Breast epithelium (tissue), 4 donors: ENCODE measurements at regions not wholly inside any gene's neighbourhood (a gene's known extent, or its start where the extent isn't known, plus 50 kb on each side); places are given as distances from the start of the nearest gene placed in this dataset.

Source experiments
- DNase-seq, 2 donors: peaks; one replicate each; pipeline ENCODE4 v3.0.0-alpha.2; 2019; ENCODE audit warnings: low spot score in 2 of 2
- H3K27ac ChIP-seq, 2 donors: fragments of 200-600 bp; sonication (generic) in 1 of 2; one replicate each; pipeline ENCODE4 v1.5.1; 2016 to 2019; ENCODE audit warnings: mild to moderate bottlenecking in 1 of 2
- H3K27me3 ChIP-seq, 2 donors: fragments of 200-600 bp; sonication (generic) in 1 of 2; one replicate each; pipeline versions ENCODE4 v1.5.1 to v1.6.0; 2017 to 2019; ENCODE audit warnings: control low read depth in 1 of 2, mild to moderate bottlenecking in 1 of 2
- H3K36me3 ChIP-seq: fragments of 200-600 bp; one replicate; pipeline ENCODE4 v1.5.1; 2019
- H3K4me1 ChIP-seq, 2 donors: fragments of 200-600 bp; sonication (generic); one replicate each; pipeline ENCODE4 v1.5.1; 2016 to 2019; ENCODE audit warnings: control low read depth in 1 of 2
- H3K4me3 ChIP-seq, 3 donors: fragments of 200-600 bp; sonication (generic); 1 replicate in 2 of 3; 2 replicates in 1 of 3; pipeline ENCODE4 v1.5.1; 2016 to 2019; ENCODE audit warnings: mild to moderate bottlenecking in 3 of 3, moderate library complexity in 2 of 3
- H3K9me3 ChIP-seq, 2 donors: fragments of 200-600 bp; sonication (generic) in 1 of 2; one replicate each; pipeline ENCODE4 v1.5.1; 2016 to 2019; ENCODE audit warnings: control low read depth in 1 of 2
- POLR2A ChIP-seq: fragments of 450-650 bp; IDR thresholded peaks from one replicate; pipeline ENCODE4 v1.6.1; 2016; ENCODE audit warnings: antibody characterized with exemption, mild to moderate bottlenecking, moderate library complexity
- POLR2AphosphoS5 ChIP-seq, 3 donors: sonication (generic); formaldehyde crosslinking; IDR thresholded peaks; one replicate each; pipeline ENCODE4 v1.6.1; 2017; ENCODE audit warnings: antibody characterized with exemption in 3 of 3
- intact Hi-C: fragments of 100-400 bp; cut with DNase I; formaldehyde crosslinking; loops from one replicate; pipeline ENCODE4 v1.15.1; 2023; ENCODE audit warnings: low total_unique reads
- TF ChIP-seq, protein P1 (sequence below), 3 donors: fragments of 450-650 bp; IDR thresholded peaks; one replicate each; pipeline ENCODE4 v1.5.1; 2016 to 2017; ENCODE audit warnings: antibody characterized with exemption in 3 of 3, mild to moderate bottlenecking in 3 of 3, moderate library complexity in 3 of 3

DNA sequence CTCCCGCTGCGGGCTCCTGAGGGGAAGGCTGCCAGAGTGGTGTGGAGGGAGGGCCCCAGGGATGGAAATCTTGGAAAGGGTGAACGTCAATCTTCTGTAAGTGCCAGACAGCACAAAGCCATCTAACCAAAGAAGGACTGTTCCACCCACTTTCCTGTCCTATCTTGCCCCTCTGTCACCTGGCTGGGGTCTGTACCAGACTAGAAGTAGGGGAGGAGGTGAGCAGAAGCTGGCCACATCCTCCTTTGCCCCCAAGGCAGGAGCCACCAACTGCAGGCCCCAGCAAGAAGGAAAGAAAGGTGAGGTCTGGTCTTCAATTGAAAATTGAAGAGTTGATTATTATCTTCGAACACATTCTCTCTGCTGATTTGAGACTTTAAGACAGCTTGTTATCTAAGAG, 214.4 kb upstream of the LEF1 start:
- Histone ChIP-seq H3K27me3 (no peaks in the 10 kb centered on the region), H3K9me3 (no peaks in the 10 kb centered on the region), H3K36me3 (no peaks in the 10 kb centered on the region), H3K27ac (no peak overlapping the region), H3K4me3 (no peak overlapping the region), H3K4me1 (no peaks in the 10 kb centered on the region)
- TF ChIP-seq, protein P1, sequence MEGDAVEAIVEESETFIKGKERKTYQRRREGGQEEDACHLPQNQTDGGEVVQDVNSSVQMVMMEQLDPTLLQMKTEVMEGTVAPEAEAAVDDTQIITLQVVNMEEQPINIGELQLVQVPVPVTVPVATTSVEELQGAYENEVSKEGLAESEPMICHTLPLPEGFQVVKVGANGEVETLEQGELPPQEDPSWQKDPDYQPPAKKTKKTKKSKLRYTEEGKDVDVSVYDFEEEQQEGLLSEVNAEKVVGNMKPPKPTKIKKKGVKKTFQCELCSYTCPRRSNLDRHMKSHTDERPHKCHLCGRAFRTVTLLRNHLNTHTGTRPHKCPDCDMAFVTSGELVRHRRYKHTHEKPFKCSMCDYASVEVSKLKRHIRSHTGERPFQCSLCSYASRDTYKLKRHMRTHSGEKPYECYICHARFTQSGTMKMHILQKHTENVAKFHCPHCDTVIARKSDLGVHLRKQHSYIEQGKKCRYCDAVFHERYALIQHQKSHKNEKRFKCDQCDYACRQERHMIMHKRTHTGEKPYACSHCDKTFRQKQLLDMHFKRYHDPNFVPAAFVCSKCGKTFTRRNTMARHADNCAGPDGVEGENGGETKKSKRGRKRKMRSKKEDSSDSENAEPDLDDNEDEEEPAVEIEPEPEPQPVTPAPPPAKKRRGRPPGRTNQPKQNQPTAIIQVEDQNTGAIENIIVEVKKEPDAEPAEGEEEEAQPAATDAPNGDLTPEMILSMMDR (IDR thresholded peaks at IDR 0.05), result no peak
- no peak for TF ChIP-seq POLR2A
- TF ChIP-seq POLR2AphosphoS5 (IDR thresholded peaks at IDR 0.05), result no peak
- DNase-seq, result no peak
- intact Hi-C loops, result no loop called here

DNA sequence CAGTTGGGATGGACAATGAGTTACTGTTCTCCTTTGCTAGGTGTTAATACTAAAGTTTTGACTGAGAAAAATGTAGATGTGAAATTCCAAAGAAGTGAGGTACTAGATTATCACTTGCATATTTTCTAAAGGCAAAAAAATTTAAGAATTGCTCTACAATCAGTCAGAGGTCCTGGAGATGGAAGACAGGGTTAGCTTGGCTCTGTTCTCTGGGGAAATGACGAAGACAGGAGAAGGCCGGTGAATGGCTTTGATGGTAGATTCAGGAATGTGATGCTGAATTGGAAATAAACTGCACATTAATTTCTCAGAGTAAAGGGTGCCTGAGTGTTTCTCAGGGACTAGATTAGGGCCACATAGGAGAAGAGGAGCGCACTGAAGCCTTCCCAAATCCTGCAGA, 214.0 kb upstream of the LEF1 start:
- Histone ChIP-seq H3K27me3 (no peaks in the 10 kb centered on the region), H3K27ac (no peak overlapping the region), H3K36me3 (no peaks in the 10 kb centered on the region), H3K4me1 (no peaks in the 10 kb centered on the region), H3K9me3 (no peaks in the 10 kb centered on the region), H3K4me3 (no peak overlapping the region)
- no peak for TF ChIP-seq POLR2AphosphoS5 (IDR thresholded peaks at IDR 0.05)
- TF ChIP-seq POLR2A, result no peak
- TF ChIP-seq, protein P1 (IDR thresholded peaks at IDR 0.05), result no peak
- no peak for DNase-seq
- intact Hi-C loops, result no loop called here

DNA sequence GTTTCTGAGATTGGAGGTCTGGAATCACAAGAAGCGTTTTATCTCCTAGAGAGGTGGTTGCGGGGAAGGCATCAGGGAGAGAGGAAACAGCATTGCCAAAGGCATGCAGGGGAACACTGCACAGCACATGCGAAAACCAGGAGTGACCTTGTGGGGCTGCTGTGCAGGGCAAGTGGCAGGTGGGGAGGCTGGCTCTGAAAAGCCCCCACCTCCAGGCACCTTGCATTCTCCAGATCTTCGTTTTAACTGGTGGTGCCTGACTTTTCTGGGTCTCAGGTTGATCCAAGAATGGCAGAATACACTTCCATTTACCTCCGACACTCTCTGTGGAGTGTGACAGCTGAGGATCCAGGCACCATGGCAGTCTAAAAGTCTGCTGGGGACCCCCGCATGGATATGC, 209.4 kb upstream of the LEF1 start:
- DNase-seq, result no peak
- Histone ChIP-seq H3K4me3 (no peak overlapping the region), H3K9me3 (no peaks in the 10 kb centered on the region), H3K36me3 (no peaks in the 10 kb centered on the region), H3K27me3 (peaks cover 0 to under 1% of the 10 kb centered on the region in 2 donors), H3K4me1 (no peaks in the 10 kb centered on the region), H3K27ac (no peak overlapping the region)
- intact Hi-C loops, result no loop called here
- TF ChIP-seq, protein P1 (IDR thresholded peaks at IDR 0.05), result no peak
- TF ChIP-seq POLR2A, result no peak

DNA sequence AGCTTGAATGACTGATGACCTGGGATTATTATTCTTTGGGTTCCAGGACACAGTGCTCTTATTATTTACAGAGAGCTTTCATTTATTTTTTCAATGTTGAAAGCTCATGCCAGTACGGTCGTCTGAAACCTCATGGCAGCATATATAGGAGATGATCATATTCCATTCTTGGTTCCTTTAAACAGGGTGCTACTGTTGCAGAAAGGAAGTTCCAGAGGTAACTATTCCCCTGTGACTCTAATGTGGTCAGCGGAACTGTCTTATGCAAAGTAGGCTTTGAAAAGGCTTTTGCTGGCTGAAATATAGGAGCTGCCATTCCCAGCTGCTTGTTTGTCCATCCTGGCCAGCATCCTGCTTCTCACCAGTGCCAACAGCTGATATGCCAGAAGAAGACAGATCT, 208.3 kb upstream of the LEF1 start:
- H3K9me3 ChIP-seq, result no peaks in the 10 kb centered on the region

DNA sequence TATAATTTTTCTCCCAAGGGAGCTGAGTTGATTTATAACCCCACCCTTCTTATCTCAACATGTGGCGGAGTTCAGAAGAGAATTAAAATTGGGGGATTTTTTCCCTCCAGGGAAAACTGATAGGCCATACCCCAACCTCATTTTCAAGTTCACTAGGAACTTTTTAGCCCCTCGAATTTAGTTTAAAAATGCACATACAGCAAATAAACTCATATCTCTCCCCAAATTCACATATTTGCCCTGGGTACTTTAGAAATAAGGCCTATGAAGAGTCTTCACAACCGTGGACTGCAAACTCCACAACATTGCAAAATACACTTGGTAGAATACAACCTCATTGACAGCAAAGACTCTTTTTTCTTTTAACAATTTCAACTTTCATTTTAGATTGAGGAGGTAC, 206.7 kb upstream of the LEF1 start:
- DNase-seq, result no peak
- Histone ChIP-seq H3K9me3 (no peaks in the 10 kb centered on the region), H3K36me3 (no peaks in the 10 kb centered on the region), H3K27ac (no peak overlapping the region), H3K4me1 (no peaks in the 10 kb centered on the region), H3K4me3 (no peak overlapping the region), H3K27me3 (peaks cover 0 to 25% of the 10 kb centered on the region in 2 donors)
- TF ChIP-seq, protein P1 (IDR thresholded peaks at IDR 0.05), result no peak
- TF ChIP-seq POLR2AphosphoS5 (IDR thresholded peaks at IDR 0.05), result no peak
- no peak for TF ChIP-seq POLR2A
- intact Hi-C loops, result no loop called here

More for the DNA sequence above, 208.3 kb upstream of the LEF1 start:
- intact Hi-C loops, result no loop called here
- Histone ChIP-seq H3K4me3 (no peak overlapping the region), H3K27ac (no peak overlapping the region), H3K36me3 (no peaks in the 10 kb centered on the region), H3K27me3 (peaks cover 0 to 12% of the 10 kb centered on the region in 2 donors), H3K4me1 (no peaks in the 10 kb centered on the region)
- TF ChIP-seq, protein P1 (IDR thresholded peaks at IDR 0.05), result no peak
- TF ChIP-seq POLR2AphosphoS5 (IDR thresholded peaks at IDR 0.05), result no peak
- no peak for TF ChIP-seq POLR2A
- DNase-seq, result no peak
